K562 (cell line): ENCODE measurements at regions not wholly inside any gene's neighbourhood (a gene's known extent, or its start where the extent isn't known, plus 50 kb on each side); places are given as distances from the start of the nearest gene placed in this dataset.

Source experiments
- CBX2 ChIP-seq: fragments of 200-600 bp; sonication (generic); IDR thresholded peaks from one replicate; pipeline ENCODE4 v1.6.1; 2012; ENCODE audit warnings: mild to moderate bottlenecking, low read length, inconsistent platforms; ENCODE audit not compliant: insufficient read depth, poor library complexity, severe bottlenecking
- ELF1 ChIP-seq: fragments of 200-800 bp; sonication (Bioruptor generic); IDR thresholded peaks from 2 replicates; pipeline ENCODE4 v1.6.1; 2016; ENCODE audit warnings: missing genetic modification characterization, missing compliant biosample characterization
- FOXM1 ChIP-seq, 2 experiments: fragments of 450-650 bp in 1 of 2; sonication (generic) in 1 of 2; formaldehyde crosslinking in 1 of 2; IDR thresholded peaks; 2 replicates each; pipeline versions ENCODE4 v1.6.1 to v1.9.0; 2017 to 2022; ENCODE audit warnings: low read depth in 2 of 2, mild to moderate bottlenecking in 2 of 2, missing genetic modification reagents in 1 of 2, moderate library complexity in 1 of 2
- IFI16 ChIP-seq: fragments of 250-450 bp; sonication (Bioruptor Pico); IDR thresholded peaks from 2 replicates; pipeline ENCODE4 v2.1.2; 2022; ENCODE audit warnings: mild to moderate bottlenecking, inconsistent platforms
- KAT2B ChIP-seq: IDR thresholded peaks from one replicate; pipeline ENCODE4 v1.6.1; 2012; ENCODE audit warnings: low read depth, mild to moderate bottlenecking, control low read depth, inconsistent platforms, low read length, moderate library complexity
- LARP7 ChIP-seq: fragments of 450-650 bp; IDR thresholded peaks from 2 replicates; pipeline ENCODE4 v1.6.1; 2016
- MECOM ChIP-seq: fragments of 250-450 bp; sonication (Bioruptor Pico); IDR thresholded peaks from 2 replicates; pipeline ENCODE4 v1.8.0; 2022; ENCODE audit warnings: inconsistent platforms
- PTTG1 ChIP-seq: fragments of 450-650 bp; IDR thresholded peaks from 2 replicates; pipeline ENCODE4 v1.6.1; 2016; ENCODE audit warnings: low read depth, mild to moderate bottlenecking, missing genetic modification characterization, missing compliant biosample characterization
- SLC30A9 ChIP-seq: fragments of 250-450 bp; sonication (Bioruptor Pico); IDR thresholded peaks from 2 replicates; pipeline ENCODE4 v1.8.0; 2022; ENCODE audit warnings: mild to moderate bottlenecking, moderate library complexity
- SMAD3 ChIP-seq: fragments of 450-650 bp; formaldehyde crosslinking; conservative IDR thresholded peaks from 2 replicates; pipeline ENCODE4 v1.4.0; 2020; ENCODE audit warnings: mild to moderate bottlenecking
- TSC22D4 ChIP-seq: fragments of 450-650 bp; IDR thresholded peaks from 2 replicates; pipeline ENCODE4 v1.6.1; 2016; ENCODE audit warnings: missing genetic modification characterization, missing biosample characterization, control low read depth
- ZBTB33 ChIP-seq: sonication (generic); formaldehyde crosslinking; IDR thresholded peaks from 2 replicates; pipeline ENCODE4 v1.8.1; 2023; ENCODE audit warnings: mild to moderate bottlenecking, missing genetic modification reagents
- ZFP30 ChIP-seq: fragments of 250-450 bp; sonication (Bioruptor Pico); IDR thresholded peaks from 2 replicates; pipeline ENCODE4 v1.8.0; 2022; ENCODE audit warnings: moderate library complexity, mild to moderate bottlenecking, inconsistent platforms, borderline replicate concordance
- ZFX ChIP-seq: sonication (generic); formaldehyde crosslinking; IDR thresholded peaks from 2 replicates; pipeline ENCODE4 v1.8.0; 2022; ENCODE audit warnings: mild to moderate bottlenecking, missing genetic modification reagents, moderate library complexity
- ZNF217 ChIP-seq: sonication (generic); formaldehyde crosslinking; IDR thresholded peaks from 2 replicates; pipeline ENCODE4 v1.8.0; 2022; ENCODE audit warnings: mild to moderate bottlenecking, missing genetic modification reagents
- ZNF282 ChIP-seq: sonication (generic); formaldehyde crosslinking; IDR thresholded peaks from 2 replicates; pipeline ENCODE4 v1.8.1; 2023; ENCODE audit warnings: missing genetic modification reagents

GRCh38 chrX:49754233-49754857 lies 58.6 kb upstream of the PAGE1 start (continued):
- no peak for TF ChIP-seq KAT2B
- no peak for TF ChIP-seq ZFP30 (CRISPR knock-in tag)
- TF ChIP-seq ZNF217 (CRISPR knock-in tag), result no peak
- TF ChIP-seq MECOM (CRISPR knock-in tag), result no peak
- no peak for TF ChIP-seq IFI16 (CRISPR knock-in tag)
- no peak for TF ChIP-seq SMAD3 (CRISPR knock-in tag)
- no peak for TF ChIP-seq ELF1 (tag)
- no peak for TF ChIP-seq SLC30A9
- TF ChIP-seq TSC22D4 (tag), result no peak
- no peak for TF ChIP-seq LARP7
- TF ChIP-seq ZNF282, result no peak
- TF ChIP-seq PTTG1 (tag), result no peak
- no peak for TF ChIP-seq ZFX
- no peak for TF ChIP-seq CBX2
- TF ChIP-seq FOXM1 (IDR thresholded peaks at IDR 0.05; ENCODE audit: low read depth), result no peak
- TF ChIP-seq FOXM1 (CRISPR knock-in tag; IDR thresholded peaks at IDR 0.05; ENCODE audit: low read depth), result no peak
- no peak for TF ChIP-seq ZBTB33 (CRISPR knock-in tag)
